Muscle of arm (tissue), 1 donor: ENCODE measurements at regions not wholly inside any gene's neighbourhood (a gene's known extent, or its start where the extent isn't known, plus 50 kb on each side); places are given as distances from the start of the nearest gene placed in this dataset.

Experiments used
- DNase-seq: peaks from one replicate; pipeline ENCODE4 v3.0.0-alpha.2; 2013

GRCh38 chr4:160217352-160217751 is 1114.5 kb downstream of the RAPGEF2 start:
- DNase-seq: no peak

GRCh38 chr4:160224049-160224448 is 1121.2 kb downstream of the RAPGEF2 start:
- DNase-seq: no peak

- DNase-seq: no peak
Measured at GRCh38 chr4:160233141-160233540, 1130.3 kb downstream of the RAPGEF2 start.

GRCh38 chr4:160235285-160235684 is 1132.4 kb downstream of the RAPGEF2 start:
- DNase-seq: no peak

GRCh38 chr4:160235771-160236170 is 1132.9 kb downstream of the RAPGEF2 start:
- DNase-seq: no peak

GRCh38 chr4:160238790-160239189 is 1135.9 kb downstream of the RAPGEF2 start:
- DNase-seq: no peak

GRCh38 chr4:160247091-160247656 is 1144.3 kb downstream of the RAPGEF2 start:
- no peak for DNase-seq

- no peak for DNase-seq
Measured at GRCh38 chr4:160251522-160252170, 1148.8 kb downstream of the RAPGEF2 start.

GRCh38 chr4:160257318-160257717 is 1154.4 kb downstream of the RAPGEF2 start:
- DNase-seq: no peak

GRCh38 chr4:160265014-160265413 is 1162.1 kb downstream of the RAPGEF2 start:
- DNase-seq: no peak

- DNase-seq: peak; percentile 2
Measured at GRCh38 chr4:160265836-160266235, 1163.0 kb downstream of the RAPGEF2 start.

- no peak for DNase-seq
Measured at GRCh38 chr4:160276785-160277325, 1174.0 kb downstream of the RAPGEF2 start.

- DNase-seq: no peak
Measured at GRCh38 chr4:160283081-160283480, 1180.2 kb downstream of the RAPGEF2 start.

- no peak for DNase-seq
Measured at GRCh38 chr4:160284516-160284915, 1181.6 kb downstream of the RAPGEF2 start.

GRCh38 chr4:160286051-160286450 is 1183.2 kb downstream of the RAPGEF2 start:
- DNase-seq: no peak

GRCh38 chr4:160296476-160296875 is 1193.6 kb downstream of the RAPGEF2 start:
- no peak for DNase-seq

- DNase-seq: no peak
Measured at GRCh38 chr4:160299177-160299576, 1196.3 kb downstream of the RAPGEF2 start.

- DNase-seq: no peak
Measured at GRCh38 chr4:160299608-160300007, 1196.7 kb downstream of the RAPGEF2 start.

GRCh38 chr4:160316036-160316435 is 1213.2 kb downstream of the RAPGEF2 start:
- DNase-seq: no peak

- DNase-seq: no peak
Measured at GRCh38 chr4:160318567-160319220, 1215.8 kb downstream of the RAPGEF2 start.

- no peak for DNase-seq
Measured at GRCh38 chr4:160319221-160319867, 1216.5 kb downstream of the RAPGEF2 start.

- no peak for DNase-seq
Measured at GRCh38 chr4:160319868-160320260, 1217.0 kb downstream of the RAPGEF2 start.

- DNase-seq: no peak
Measured at GRCh38 chr4:160326110-160326509, 1223.2 kb downstream of the RAPGEF2 start.
